HepG2 (cell line): ENCODE measurements at regions not wholly inside any gene's neighbourhood (a gene's known extent, or its start where the extent isn't known, plus 50 kb on each side); places are given as distances from the start of the nearest gene placed in this dataset.
A peak's percentile ranks its signal among the peaks of the same experiment; 100 is the strongest.

Source experiments
- ATF7 ChIP-seq, 2 experiments: fragments of 450-650 bp in 1 of 2; sonication (generic) in 1 of 2; formaldehyde crosslinking in 1 of 2; IDR thresholded peaks; 2 replicates each; pipeline versions ENCODE4 v1.4.0 to v1.6.1; 2016 to 2020; ENCODE audit warnings: antibody characterized with exemption in 1 of 2, mild to moderate bottlenecking in 1 of 2, missing genetic modification reagents in 1 of 2
- CBX1 ChIP-seq: IDR thresholded peaks from one replicate; pipeline ENCODE4 v1.6.1; 2016; ENCODE audit warnings: antibody characterized with exemption, low read depth
- CCAR2 ChIP-seq: fragments of 200-400 bp; formaldehyde crosslinking; optimal IDR thresholded peaks from 2 replicates; pipeline ENCODE3; 2018; ENCODE audit warnings: low read depth, mild to moderate bottlenecking, low read length, moderate library complexity
- CREM ChIP-seq, 2 experiments: sonication (generic) in 1 of 2; formaldehyde crosslinking in 1 of 2; IDR thresholded peaks; 2 replicates each; pipeline versions ENCODE4 v1.4.0 to v1.6.1; 2016 to 2020; ENCODE audit warnings: antibody characterized with exemption in 1 of 2, mild to moderate bottlenecking in 1 of 2, missing genetic modification reagents in 1 of 2
- EZH2 ChIP-seq: conservative IDR thresholded peaks from 2 replicates; pipeline ENCODE4 v1.6.1; 2012; ENCODE audit warnings: mild to moderate bottlenecking, low read depth, low read length, moderate library complexity
- FOXJ3 ChIP-seq: sonication (generic); formaldehyde crosslinking; IDR thresholded peaks from 2 replicates; pipeline ENCODE4 v1.4.0; 2020; ENCODE audit warnings: missing genetic modification reagents, mild to moderate bottlenecking, borderline replicate concordance
- ISL2 ChIP-seq: sonication (generic); formaldehyde crosslinking; IDR thresholded peaks from 2 replicates; pipeline ENCODE4 v1.5.0; 2020; ENCODE audit warnings: missing genetic modification reagents
- POLR2A ChIP-seq, 2 experiments: IDR thresholded peaks; 2 replicates each; pipeline ENCODE4 v1.6.1; 2011; ENCODE audit warnings: low read depth in 2 of 2, low read length in 2 of 2, mild to moderate bottlenecking in 1 of 2, moderate library complexity in 1 of 2; ENCODE audit not compliant: insufficient read depth in 1 of 2
- SIN3A ChIP-seq: IDR thresholded peaks from 2 replicates; pipeline ENCODE4 v1.6.1; 2011; ENCODE audit warnings: low read depth, mild to moderate bottlenecking, control low read depth, low read length, borderline replicate concordance
- TOPORS ChIP-seq: sonication (generic); formaldehyde crosslinking; IDR thresholded peaks from 2 replicates; pipeline ENCODE4 v1.8.0; 2023; ENCODE audit warnings: mild to moderate bottlenecking, missing genetic modification reagents
- ZNF629 ChIP-seq: sonication (generic); formaldehyde crosslinking; conservative IDR thresholded peaks from 2 replicates; pipeline ENCODE4 v1.5.0; 2020; ENCODE audit warnings: missing genetic modification reagents
- ZNF670 ChIP-seq: sonication (generic); formaldehyde crosslinking; IDR thresholded peaks from 2 replicates; pipeline ENCODE4 v1.8.0; 2022; ENCODE audit warnings: mild to moderate bottlenecking, missing genetic modification reagents, borderline replicate concordance

DNA sequence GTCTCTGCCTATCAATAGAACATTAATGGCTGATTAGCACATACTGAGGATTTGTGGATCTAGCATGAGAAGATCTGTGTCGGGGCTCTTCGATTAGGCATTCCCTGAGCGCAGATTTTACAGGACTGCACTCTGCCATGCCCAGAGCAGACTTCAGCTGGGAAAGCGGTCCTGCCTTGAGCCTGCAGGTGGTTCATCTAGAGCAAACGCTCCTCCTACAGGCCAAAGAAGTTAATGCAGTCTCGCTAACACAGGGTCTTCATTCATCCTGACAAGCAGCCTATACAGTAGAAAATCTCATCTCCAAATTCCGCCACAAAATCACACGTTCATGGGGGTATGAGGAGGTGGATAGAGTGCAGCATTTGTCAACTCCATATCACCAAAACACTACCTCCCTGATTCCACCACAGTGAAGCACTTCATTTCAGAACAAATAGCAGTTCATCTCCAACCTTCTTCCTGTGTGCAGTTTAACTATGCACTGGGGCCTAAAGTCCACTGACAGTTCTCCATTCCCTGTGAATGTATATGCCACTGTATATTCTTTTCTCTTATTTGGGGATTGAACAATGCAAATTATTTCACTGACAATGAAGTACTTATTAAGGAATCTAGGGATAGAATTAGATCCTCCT, 405.8 kb downstream of the IGSF11 start:
- no peak for TF ChIP-seq FOXJ3 (CRISPR knock-in tag)
- peak; percentile 30; the same call in 1 of the 2 replicates for TF ChIP-seq ZNF670 (CRISPR knock-in tag)
- TF ChIP-seq ZNF629 (CRISPR knock-in tag) = no peak
- TF ChIP-seq POLR2A (IDR thresholded peaks at IDR 0.05; ENCODE audit: insufficient read depth in 1 of 2, low read depth in 2 of 2, low read length in 2 of 2) = no peak
- TF ChIP-seq ISL2 = no peak
- no peak for TF ChIP-seq TOPORS
- no peak for TF ChIP-seq EZH2
- TF ChIP-seq SIN3A = no peak
- no peak for TF ChIP-seq CBX1
- no peak for TF ChIP-seq CREM (IDR thresholded peaks at IDR 0.05)
- TF ChIP-seq CREM (CRISPR knock-in tag; IDR thresholded peaks at IDR 0.05) = no peak
- no peak for TF ChIP-seq ATF7 (IDR thresholded peaks at IDR 0.05)
- no peak for TF ChIP-seq ATF7 (CRISPR knock-in tag; IDR thresholded peaks at IDR 0.05)
- no peak for TF ChIP-seq CCAR2
